ENCODE measurements at regions not wholly inside any gene's neighbourhood (a gene's known extent, or its start where the extent isn't known, plus 50 kb on each side); places are given as distances from the start of the nearest gene placed in this dataset.
A peak's percentile ranks its signal among the peaks of the same experiment; 100 is the strongest.

- H3K36me3 Mint-ChIP-seq = no peaks in the 10 kb centered on the region
- ATAC-seq = no peak
Observed at GRCh38 chr11:95512682-95513081, 276.9 kb downstream of the FAM76B start.

GRCh38 chr11:95512177-95512576, 277.4 kb downstream of the FAM76B start:
- Mint-ChIP-seq H3K27me3 (peaks cover 24 to 56% of the 10 kb centered on the region in 2 donors), H3K4me3 (no peak overlapping the region), H3K4me1 (ENCODE audit: low read depth in 2 of 2) (no peaks in the 10 kb centered on the region), H3K9me3 (no peaks in the 10 kb centered on the region), H3K36me3 (no peaks in the 10 kb centered on the region), H3K27ac (no peak overlapping the region)
- ATAC-seq (no peak), DNase-seq (ENCODE audit: low spot score) (no peak)

More at GRCh38 chr11:95512682-95513081, 276.9 kb downstream of the FAM76B start:
- peaks cover 24 to 56% of the 10 kb centered on the region in 2 donors for H3K27me3 Mint-ChIP-seq
- H3K9me3 Mint-ChIP-seq = no peaks in the 10 kb centered on the region
- no peaks in the 10 kb centered on the region for H3K4me1 Mint-ChIP-seq (ENCODE audit: low read depth in 2 of 2)
- H3K27ac Mint-ChIP-seq = no peak overlapping the region
- H3K4me3 Mint-ChIP-seq = no peak overlapping the region
- no peak for DNase-seq (ENCODE audit: low spot score)

DNA sequence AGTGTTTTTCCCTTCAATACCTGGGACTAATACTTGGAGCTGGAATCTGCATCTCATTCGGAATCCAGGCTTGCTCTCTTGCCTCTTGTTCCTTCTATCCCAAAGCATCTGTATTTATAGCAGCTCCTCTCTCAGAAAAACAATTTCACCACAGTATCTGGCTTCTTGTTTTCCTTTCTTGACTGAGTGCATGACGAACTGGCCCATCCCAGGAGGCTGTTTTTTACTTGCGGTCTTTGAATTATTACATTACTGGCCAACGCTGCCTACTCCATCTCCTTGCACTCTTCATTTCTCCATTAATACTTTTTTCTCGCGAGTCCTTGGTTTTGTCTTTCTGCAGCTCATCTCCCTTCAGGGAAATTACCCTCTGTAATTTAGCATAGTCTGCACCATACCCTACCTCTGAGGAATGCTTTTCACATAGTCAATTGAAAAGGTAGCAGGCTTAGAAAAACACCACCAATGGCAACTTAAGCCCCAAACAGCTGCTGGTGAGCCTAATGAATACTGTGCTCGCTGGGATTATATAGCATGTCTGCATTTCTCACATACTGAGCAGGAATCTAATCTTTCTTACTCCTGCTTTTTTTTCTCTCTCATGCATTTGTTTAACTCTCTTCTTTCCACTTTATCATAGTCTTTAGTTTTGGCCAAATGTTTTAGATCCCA, 277.4 kb upstream of the SESN3 start:
- DNase-seq (ENCODE audit: low spot score) (no peak), ATAC-seq (no peak)
- no peaks in the 10 kb centered on the region for H3K36me3 Mint-ChIP-seq
- H3K27me3 Mint-ChIP-seq = peaks cover 32 to 49% of the 10 kb centered on the region in 2 donors
- no peak overlapping the region for H3K27ac Mint-ChIP-seq
- no peaks in the 10 kb centered on the region for H3K9me3 Mint-ChIP-seq
- H3K4me1 Mint-ChIP-seq (ENCODE audit: low read depth in 2 of 2) = no peaks in the 10 kb centered on the region
- no peak overlapping the region for H3K4me3 Mint-ChIP-seq

DNA sequence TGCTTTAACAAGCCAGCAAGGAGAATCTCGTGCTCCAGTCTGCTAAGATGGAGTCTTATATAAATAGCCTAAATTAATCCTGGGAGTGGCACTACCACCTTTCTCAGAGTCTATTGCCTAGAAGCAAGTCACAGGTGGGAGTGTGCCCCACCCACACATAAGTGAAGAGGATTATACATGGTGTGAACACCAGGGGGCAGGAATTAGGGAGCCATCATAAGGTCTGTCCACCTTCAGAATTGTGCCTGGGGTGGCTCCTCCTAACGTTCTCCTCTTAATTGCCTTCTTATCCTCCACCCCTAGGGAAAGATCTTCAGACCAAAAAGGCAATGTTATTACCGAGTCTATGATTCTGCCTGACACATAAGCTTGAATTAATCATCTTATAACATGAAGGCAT, 276.8 kb upstream of the SESN3 start:
- Mint-ChIP-seq H3K27me3 (peaks cover 36 to 54% of the 10 kb centered on the region in 2 donors), H3K4me1 (ENCODE audit: low read depth in 2 of 2) (no peaks in the 10 kb centered on the region), H3K9me3 (no peaks in the 10 kb centered on the region), H3K36me3 (no peaks in the 10 kb centered on the region), H3K27ac (no peak overlapping the region), H3K4me3 (no peak overlapping the region)
- DNase-seq (ENCODE audit: low spot score) (no peak), ATAC-seq (peak in 1 of 2 donors; percentile 43)

DNA sequence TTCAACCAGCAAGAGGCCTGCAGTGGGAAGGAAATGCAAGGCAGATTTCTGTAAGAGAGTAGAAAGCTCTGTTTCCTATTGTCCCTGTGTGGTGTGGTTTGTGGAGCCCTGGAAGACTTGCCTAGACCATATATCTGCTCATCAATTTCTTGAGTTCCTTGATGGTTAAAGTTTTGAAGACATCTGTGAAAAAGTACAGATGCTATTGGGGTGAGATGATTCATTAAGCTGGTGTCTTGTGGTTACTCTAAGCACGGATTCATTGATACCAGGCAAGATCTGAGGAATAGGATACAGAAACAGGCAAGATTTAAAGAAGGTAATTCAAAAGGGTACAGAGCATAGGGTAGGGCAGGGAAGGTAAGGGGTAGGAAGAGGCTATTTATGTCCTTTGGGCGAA, 275.8 kb upstream of the SESN3 start:
- H3K4me1 Mint-ChIP-seq (ENCODE audit: low read depth in 2 of 2) = no peaks in the 10 kb centered on the region

GRCh38 chr11:95505927-95506426, 275.0 kb upstream of the SESN3 start:
- H3K27me3 Mint-ChIP-seq = peaks cover 33 to 45% of the 10 kb centered on the region in 2 donors
- H3K9me3 Mint-ChIP-seq = no peaks in the 10 kb centered on the region
- H3K36me3 Mint-ChIP-seq = no peaks in the 10 kb centered on the region
- H3K27ac Mint-ChIP-seq = no peak overlapping the region
- no peak for DNase-seq (ENCODE audit: low spot score)
- no peak for ATAC-seq
- no peak overlapping the region for H3K4me3 Mint-ChIP-seq
- no peaks in the 10 kb centered on the region for H3K4me1 Mint-ChIP-seq (ENCODE audit: low read depth in 2 of 2)

More for the DNA sequence above, 275.8 kb upstream of the SESN3 start:
- DNase-seq (ENCODE audit: low spot score) (no peak), ATAC-seq (no peak)
- peaks cover 37 to 52% of the 10 kb centered on the region in 2 donors for H3K27me3 Mint-ChIP-seq
- H3K9me3 Mint-ChIP-seq = no peaks in the 10 kb centered on the region
- no peak overlapping the region for H3K27ac Mint-ChIP-seq
- no peak overlapping the region for H3K4me3 Mint-ChIP-seq
- H3K36me3 Mint-ChIP-seq = no peaks in the 10 kb centered on the region

- Mint-ChIP-seq H3K9me3 (no peaks in the 10 kb centered on the region), H3K27me3 (peaks cover 24 to 29% of the 10 kb centered on the region in 2 donors), H3K36me3 (no peaks in the 10 kb centered on the region), H3K27ac (no peak overlapping the region), H3K4me3 (no peak overlapping the region), H3K4me1 (ENCODE audit: low read depth in 2 of 2) (no peaks in the 10 kb centered on the region)
- ATAC-seq (no peak), DNase-seq (ENCODE audit: low spot score) (no peak)
Observed at GRCh38 chr11:95503047-95503446, 272.0 kb upstream of the SESN3 start.

GRCh38 chr11:95502522-95502921, 271.5 kb upstream of the SESN3 start:
- H3K9me3 Mint-ChIP-seq = no peaks in the 10 kb centered on the region
- H3K27ac Mint-ChIP-seq = no peak overlapping the region
- DNase-seq (ENCODE audit: low spot score) = no peak
- no peak overlapping the region for H3K4me3 Mint-ChIP-seq
- H3K27me3 Mint-ChIP-seq = peaks cover 21 to 27% of the 10 kb centered on the region in 2 donors
- H3K4me1 Mint-ChIP-seq (ENCODE audit: low read depth in 2 of 2) = no peaks in the 10 kb centered on the region
- ATAC-seq = no peak
- H3K36me3 Mint-ChIP-seq = no peaks in the 10 kb centered on the region

GRCh38 chr11:95501761-95502266, 270.8 kb upstream of the SESN3 start:
- ATAC-seq = peak in 1 of 2 donors; percentile 33

DNA sequence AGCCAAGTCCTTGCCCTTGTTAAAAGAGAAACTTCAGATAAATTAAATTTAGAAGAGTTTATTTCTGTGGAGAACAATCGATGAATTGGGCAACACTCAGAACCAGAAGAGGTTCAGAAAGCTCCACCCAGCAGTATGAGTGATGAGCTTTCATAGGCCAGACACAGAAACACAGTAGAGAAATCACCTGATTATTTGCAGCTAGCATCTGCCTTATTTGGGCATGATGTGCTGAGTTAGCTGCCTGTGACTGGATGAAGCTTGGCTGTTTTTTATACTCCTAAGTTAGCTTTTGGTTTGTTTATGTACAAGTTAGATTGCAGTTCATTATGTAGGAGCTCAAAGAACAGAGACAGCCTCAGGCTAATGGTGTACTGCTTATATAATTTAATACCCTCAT, 269.5 kb upstream of the SESN3 start:
- H3K4me1 Mint-ChIP-seq (ENCODE audit: low read depth in 2 of 2) = no peaks in the 10 kb centered on the region

More at GRCh38 chr11:95501761-95502266, 270.8 kb upstream of the SESN3 start:
- H3K4me1 Mint-ChIP-seq (ENCODE audit: low read depth in 2 of 2) = no peaks in the 10 kb centered on the region
- H3K4me3 Mint-ChIP-seq = no peak overlapping the region
- H3K9me3 Mint-ChIP-seq = no peaks in the 10 kb centered on the region
- no peak for DNase-seq (ENCODE audit: low spot score)
- H3K27me3 Mint-ChIP-seq = peaks cover 20 to 26% of the 10 kb centered on the region in 2 donors
- no peak overlapping the region for H3K27ac Mint-ChIP-seq
- H3K36me3 Mint-ChIP-seq = no peaks in the 10 kb centered on the region

GRCh38 chr11:95499516-95500135, 268.6 kb upstream of the SESN3 start:
- H3K27me3 Mint-ChIP-seq = peaks cover 18 to 23% of the 10 kb centered on the region in 2 donors
- no peaks in the 10 kb centered on the region for H3K9me3 Mint-ChIP-seq
- no peaks in the 10 kb centered on the region for H3K4me1 Mint-ChIP-seq (ENCODE audit: low read depth in 2 of 2)
- no peak for ATAC-seq
- H3K4me3 Mint-ChIP-seq = no peak overlapping the region
- H3K27ac Mint-ChIP-seq = no peak overlapping the region
- H3K36me3 Mint-ChIP-seq = no peaks in the 10 kb centered on the region
- DNase-seq (ENCODE audit: low spot score) = no peak

More for the DNA sequence above, 269.5 kb upstream of the SESN3 start:
- Mint-ChIP-seq H3K4me3 (no peak overlapping the region), H3K27ac (no peak overlapping the region), H3K27me3 (peaks cover 17 to 22% of the 10 kb centered on the region in 2 donors), H3K36me3 (no peaks in the 10 kb centered on the region), H3K9me3 (no peaks in the 10 kb centered on the region)
- ATAC-seq (no peak), DNase-seq (ENCODE audit: low spot score) (no peak)

DNA sequence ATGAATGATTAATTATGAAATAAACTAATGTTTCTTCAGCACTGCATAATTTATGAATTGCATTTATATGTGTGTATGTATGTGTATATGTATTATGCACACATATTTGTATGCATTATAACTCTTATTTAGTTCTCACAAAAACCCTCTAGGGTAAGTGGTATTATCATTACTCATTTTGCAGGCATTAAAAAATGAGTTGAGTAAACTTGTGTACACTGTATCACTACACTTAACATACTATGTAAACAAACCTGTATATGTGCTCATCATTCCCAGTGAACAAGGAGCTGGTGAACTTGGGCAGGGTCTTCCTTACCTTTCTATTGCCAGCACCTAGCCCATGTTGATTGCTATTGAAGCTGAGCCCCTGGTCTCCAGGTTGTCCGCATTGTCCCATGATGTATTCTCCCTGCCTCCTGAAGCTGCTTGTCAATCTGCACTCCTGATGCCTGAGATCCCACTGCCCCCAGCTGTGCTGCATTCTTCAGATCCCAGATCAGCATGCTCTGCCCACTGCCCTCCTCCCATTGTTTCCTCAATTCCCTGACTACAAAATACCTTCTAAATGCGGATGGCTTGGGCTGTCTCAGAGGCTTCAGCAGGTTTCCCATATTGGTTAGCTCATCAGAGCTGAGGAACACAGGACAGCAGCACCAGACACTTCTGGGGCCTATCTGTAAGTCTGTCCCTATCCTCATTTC, 267.9 kb upstream of the SESN3 start:
- no peaks in the 10 kb centered on the region for H3K36me3 Mint-ChIP-seq
- H3K4me1 Mint-ChIP-seq (ENCODE audit: low read depth in 2 of 2) = no peaks in the 10 kb centered on the region
- H3K4me3 Mint-ChIP-seq = no peak overlapping the region
- peaks cover 11 to 22% of the 10 kb centered on the region in 2 donors for H3K27me3 Mint-ChIP-seq
- ATAC-seq (no peak), DNase-seq (ENCODE audit: low spot score) (no peak)
- no peaks in the 10 kb centered on the region for H3K9me3 Mint-ChIP-seq
- no peak overlapping the region for H3K27ac Mint-ChIP-seq

GRCh38 chr11:95496901-95497300, 265.9 kb upstream of the SESN3 start:
- ATAC-seq (no peak), DNase-seq (ENCODE audit: low spot score) (no peak)
- H3K27me3 Mint-ChIP-seq = peaks cover 7 to 27% of the 10 kb centered on the region in 2 donors
- no peak overlapping the region for H3K4me3 Mint-ChIP-seq
- no peak overlapping the region for H3K27ac Mint-ChIP-seq
- no peaks in the 10 kb centered on the region for H3K36me3 Mint-ChIP-seq
- H3K9me3 Mint-ChIP-seq = no peaks in the 10 kb centered on the region
- H3K4me1 Mint-ChIP-seq (ENCODE audit: low read depth in 2 of 2) = no peaks in the 10 kb centered on the region

GRCh38 chr11:95495706-95496105, 264.7 kb upstream of the SESN3 start:
- no peaks in the 10 kb centered on the region for H3K36me3 Mint-ChIP-seq
- H3K9me3 Mint-ChIP-seq = no peaks in the 10 kb centered on the region
- H3K4me3 Mint-ChIP-seq = no peak overlapping the region
- no peak for ATAC-seq
- H3K27ac Mint-ChIP-seq = no peak overlapping the region
- H3K27me3 Mint-ChIP-seq = peaks cover 7 to 32% of the 10 kb centered on the region in 2 donors
- no peaks in the 10 kb centered on the region for H3K4me1 Mint-ChIP-seq (ENCODE audit: low read depth in 2 of 2)
- DNase-seq (ENCODE audit: low spot score) = no peak

Data from natural killer cell treated with Interleukin-12 subunit alpha and Interleukin-12 subunit beta and Interleukin-15 and Interleukin-18, amount 100 ng/mL, for 72 hours (primary cell).